GM23338 (cell line): ENCODE measurements at regions not wholly inside any gene's neighbourhood (a gene's known extent, or its start where the extent isn't known, plus 50 kb on each side); places are given as distances from the start of the nearest gene placed in this dataset.

Experiments
- EZH2 ChIP-seq: fragments of 200-600 bp; sonication (generic); IDR thresholded peaks from one replicate; pipeline ENCODE4 v1.8.0; 2017; ENCODE audit warnings: antibody characterized with exemption, mild to moderate bottlenecking, low read depth; ENCODE audit not compliant: unreplicated experiment
- EZH2phosphoT487 ChIP-seq: fragments of 200-600 bp; sonication (generic); IDR thresholded peaks from one replicate; pipeline ENCODE4 v1.8.1; 2018; ENCODE audit warnings: antibody characterized with exemption; ENCODE audit not compliant: unreplicated experiment
- POLR2AphosphoS5 ChIP-seq: IDR thresholded peaks from 2 replicates; pipeline ENCODE4 v1.6.1; 2016; ENCODE audit warnings: antibody characterized with exemption, low read depth
- TF ChIP-seq, protein P1 (sequence below), 2 experiments: fragments of 200-600 bp in 1 of 2; sonication (generic) in 1 of 2; conservative IDR thresholded peaks; 2 replicates each; pipeline versions ENCODE4 v1.5.1 to v1.6.1; 2016 to 2017; ENCODE audit warnings: antibody characterized with exemption in 2 of 2, low read depth in 2 of 2, mild to moderate bottlenecking in 2 of 2, moderate library complexity in 1 of 2
- TF ChIP-seq, protein P2 (sequence below): IDR thresholded peaks from one replicate; pipeline ENCODE4 v1.6.1; 2018; ENCODE audit warnings: antibody characterized with exemption; ENCODE audit not compliant: unreplicated experiment
- TF ChIP-seq, protein P3 (sequence below): IDR thresholded peaks from 2 replicates; pipeline ENCODE4 v1.6.1; 2016; ENCODE audit warnings: antibody characterized with exemption

DNA sequence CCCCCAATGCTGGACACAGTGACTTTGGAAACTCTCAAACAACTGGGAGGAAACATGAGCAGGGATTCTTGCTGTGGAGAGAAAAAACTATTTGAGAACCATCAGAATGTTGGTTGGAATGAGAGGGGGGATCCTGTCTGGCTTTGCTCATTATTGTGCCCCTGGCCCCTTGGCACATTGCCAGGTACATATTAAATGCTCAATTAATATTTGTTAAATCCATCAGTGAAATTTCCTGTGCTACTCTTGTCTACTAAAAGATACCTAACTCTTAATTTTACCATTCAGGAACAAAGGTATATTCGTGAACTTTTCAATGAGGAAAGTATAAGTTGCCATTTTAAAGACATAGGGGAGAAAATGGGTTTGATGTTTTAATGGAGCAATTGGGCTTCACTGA is 329.4 kb downstream of the OTUD1 start:
- no peak for TF ChIP-seq EZH2
- TF ChIP-seq, protein P1, sequence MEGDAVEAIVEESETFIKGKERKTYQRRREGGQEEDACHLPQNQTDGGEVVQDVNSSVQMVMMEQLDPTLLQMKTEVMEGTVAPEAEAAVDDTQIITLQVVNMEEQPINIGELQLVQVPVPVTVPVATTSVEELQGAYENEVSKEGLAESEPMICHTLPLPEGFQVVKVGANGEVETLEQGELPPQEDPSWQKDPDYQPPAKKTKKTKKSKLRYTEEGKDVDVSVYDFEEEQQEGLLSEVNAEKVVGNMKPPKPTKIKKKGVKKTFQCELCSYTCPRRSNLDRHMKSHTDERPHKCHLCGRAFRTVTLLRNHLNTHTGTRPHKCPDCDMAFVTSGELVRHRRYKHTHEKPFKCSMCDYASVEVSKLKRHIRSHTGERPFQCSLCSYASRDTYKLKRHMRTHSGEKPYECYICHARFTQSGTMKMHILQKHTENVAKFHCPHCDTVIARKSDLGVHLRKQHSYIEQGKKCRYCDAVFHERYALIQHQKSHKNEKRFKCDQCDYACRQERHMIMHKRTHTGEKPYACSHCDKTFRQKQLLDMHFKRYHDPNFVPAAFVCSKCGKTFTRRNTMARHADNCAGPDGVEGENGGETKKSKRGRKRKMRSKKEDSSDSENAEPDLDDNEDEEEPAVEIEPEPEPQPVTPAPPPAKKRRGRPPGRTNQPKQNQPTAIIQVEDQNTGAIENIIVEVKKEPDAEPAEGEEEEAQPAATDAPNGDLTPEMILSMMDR (conservative IDR thresholded peaks at IDR 0.05; ENCODE audit: low read depth in 2 of 2) = no peak
- TF ChIP-seq, protein P2, sequence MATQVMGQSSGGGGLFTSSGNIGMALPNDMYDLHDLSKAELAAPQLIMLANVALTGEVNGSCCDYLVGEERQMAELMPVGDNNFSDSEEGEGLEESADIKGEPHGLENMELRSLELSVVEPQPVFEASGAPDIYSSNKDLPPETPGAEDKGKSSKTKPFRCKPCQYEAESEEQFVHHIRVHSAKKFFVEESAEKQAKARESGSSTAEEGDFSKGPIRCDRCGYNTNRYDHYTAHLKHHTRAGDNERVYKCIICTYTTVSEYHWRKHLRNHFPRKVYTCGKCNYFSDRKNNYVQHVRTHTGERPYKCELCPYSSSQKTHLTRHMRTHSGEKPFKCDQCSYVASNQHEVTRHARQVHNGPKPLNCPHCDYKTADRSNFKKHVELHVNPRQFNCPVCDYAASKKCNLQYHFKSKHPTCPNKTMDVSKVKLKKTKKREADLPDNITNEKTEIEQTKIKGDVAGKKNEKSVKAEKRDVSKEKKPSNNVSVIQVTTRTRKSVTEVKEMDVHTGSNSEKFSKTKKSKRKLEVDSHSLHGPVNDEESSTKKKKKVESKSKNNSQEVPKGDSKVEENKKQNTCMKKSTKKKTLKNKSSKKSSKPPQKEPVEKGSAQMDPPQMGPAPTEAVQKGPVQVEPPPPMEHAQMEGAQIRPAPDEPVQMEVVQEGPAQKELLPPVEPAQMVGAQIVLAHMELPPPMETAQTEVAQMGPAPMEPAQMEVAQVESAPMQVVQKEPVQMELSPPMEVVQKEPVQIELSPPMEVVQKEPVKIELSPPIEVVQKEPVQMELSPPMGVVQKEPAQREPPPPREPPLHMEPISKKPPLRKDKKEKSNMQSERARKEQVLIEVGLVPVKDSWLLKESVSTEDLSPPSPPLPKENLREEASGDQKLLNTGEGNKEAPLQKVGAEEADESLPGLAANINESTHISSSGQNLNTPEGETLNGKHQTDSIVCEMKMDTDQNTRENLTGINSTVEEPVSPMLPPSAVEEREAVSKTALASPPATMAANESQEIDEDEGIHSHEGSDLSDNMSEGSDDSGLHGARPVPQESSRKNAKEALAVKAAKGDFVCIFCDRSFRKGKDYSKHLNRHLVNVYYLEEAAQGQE = no peak
- no peak for TF ChIP-seq POLR2AphosphoS5
- TF ChIP-seq, protein P3, sequence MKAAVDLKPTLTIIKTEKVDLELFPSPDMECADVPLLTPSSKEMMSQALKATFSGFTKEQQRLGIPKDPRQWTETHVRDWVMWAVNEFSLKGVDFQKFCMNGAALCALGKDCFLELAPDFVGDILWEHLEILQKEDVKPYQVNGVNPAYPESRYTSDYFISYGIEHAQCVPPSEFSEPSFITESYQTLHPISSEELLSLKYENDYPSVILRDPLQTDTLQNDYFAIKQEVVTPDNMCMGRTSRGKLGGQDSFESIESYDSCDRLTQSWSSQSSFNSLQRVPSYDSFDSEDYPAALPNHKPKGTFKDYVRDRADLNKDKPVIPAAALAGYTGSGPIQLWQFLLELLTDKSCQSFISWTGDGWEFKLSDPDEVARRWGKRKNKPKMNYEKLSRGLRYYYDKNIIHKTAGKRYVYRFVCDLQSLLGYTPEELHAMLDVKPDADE = no peak
- no peak for TF ChIP-seq EZH2phosphoT487
